Esophagus muscularis mucosa (tissue), 4 donors: ENCODE measurements at regions not wholly inside any gene's neighbourhood (a gene's known extent, or its start where the extent isn't known, plus 50 kb on each side); places are given as distances from the start of the nearest gene placed in this dataset.

ENCODE experiments used
- DNase-seq: peaks from one replicate; pipeline ENCODE4 v3.0.0-alpha.2; 2017; ENCODE audit errors: extremely low spot score
- H3K27ac ChIP-seq, 4 donors: fragments of 200-600 bp; sonication (generic); replicated peaks in 1 of 4; 1 replicate in 3 of 4; 2 replicates in 1 of 4; pipeline ENCODE4 v1.5.1; 2016 to 2019; ENCODE audit warnings: mild to moderate bottlenecking in 1 of 4
- H3K27me3 ChIP-seq, 4 donors: fragments of 200-600 bp; sonication (generic); one replicate each; pipeline versions ENCODE4 v1.5.1 to v1.6.0; 2016 to 2019
- H3K36me3 ChIP-seq, 4 donors: fragments of 200-600 bp; sonication (generic); one replicate each; pipeline ENCODE4 v1.5.1; 2016 to 2019
- H3K4me1 ChIP-seq, 4 donors: fragments of 200-600 bp; sonication (generic); one replicate each; pipeline ENCODE4 v1.5.1; 2016 to 2019
- H3K4me3 ChIP-seq, 4 donors: fragments of 200-600 bp; sonication (generic); 1 replicate in 2 of 4; 2 replicates in 2 of 4; pipeline ENCODE4 v1.5.1; 2016 to 2019; ENCODE audit warnings: mild to moderate bottlenecking in 4 of 4, moderate library complexity in 1 of 4
- H3K9me3 ChIP-seq, 4 donors: fragments of 200-600 bp; sonication (generic); 1 replicate in 3 of 4; 2 replicates in 1 of 4; pipeline ENCODE4 v1.5.1; 2016 to 2019
- CTCF ChIP-seq, 3 experiments: fragments of 200-600 bp in 2 of 3; fragments of 450-650 bp in 1 of 3; sonication (generic) in 2 of 3; IDR thresholded peaks; one replicate each; pipeline ENCODE4 v1.5.1; 2017 to 2019; ENCODE audit warnings: antibody characterized with exemption in 3 of 3, mild to moderate bottlenecking in 2 of 3, moderate library complexity in 1 of 3
- EP300 ChIP-seq: sonication (generic); formaldehyde crosslinking; IDR thresholded peaks from one replicate; pipeline ENCODE4 v1.6.1; 2017; ENCODE audit warnings: antibody characterized with exemption
- POLR2A ChIP-seq: fragments of 450-650 bp; IDR thresholded peaks from one replicate; pipeline ENCODE4 v1.6.1; 2017; ENCODE audit warnings: antibody characterized with exemption, moderate library complexity, mild to moderate bottlenecking, low read depth
- POLR2AphosphoS5 ChIP-seq, 2 donors: sonication (generic); formaldehyde crosslinking; IDR thresholded peaks; one replicate each; pipeline ENCODE4 v1.6.1; 2017; ENCODE audit warnings: antibody characterized with exemption in 2 of 2
- whole genome bisulfite sequencing: methylation state at CpG from one replicate; pipeline ENCODE4 v1.1.5; 2018; 5-methylcytosine and 5-hydroxymethylcytosine counted together
- intact Hi-C: fragments of 100-400 bp; cut with DNase I; formaldehyde crosslinking; loops from one replicate; pipeline ENCODE4 v1.15.1; 2023

- DNase-seq = no peak
- WGBS = 84% methylated on average over 3 of the region's 3 CpGs
- no peak overlapping the region for H3K27ac ChIP-seq
- H3K9me3 ChIP-seq = no peaks in the 10 kb centered on the region
- no peaks in the 10 kb centered on the region for H3K4me1 ChIP-seq
- no peaks in the 10 kb centered on the region for H3K36me3 ChIP-seq
- intact Hi-C loops = no loop called here
- TF ChIP-seq POLR2AphosphoS5 (IDR thresholded peaks at IDR 0.05) = no peak
- TF ChIP-seq POLR2A = no peak
- no peak for TF ChIP-seq EP300
- TF ChIP-seq CTCF (IDR thresholded peaks at IDR 0.05) = no peak
- no peaks in the 10 kb centered on the region for H3K27me3 ChIP-seq
- H3K4me3 ChIP-seq = no peak overlapping the region
Observed at GRCh38 chr10:117936976-117937375, 109.8 kb downstream of the RAB11FIP2 start.

- WGBS = 94% methylated on average over 4 of the region's 4 CpGs
- intact Hi-C loops = no loop called here
- TF ChIP-seq CTCF (IDR thresholded peaks at IDR 0.05) (no peak), POLR2A (no peak)
- no peaks in the 10 kb centered on the region for H3K4me1 ChIP-seq
- no peaks in the 10 kb centered on the region for H3K27me3 ChIP-seq
- H3K27ac ChIP-seq = no peak overlapping the region
- H3K9me3 ChIP-seq = no peaks in the 10 kb centered on the region
- no peak for DNase-seq
- no peak overlapping the region for H3K4me3 ChIP-seq
- no peaks in the 10 kb centered on the region for H3K36me3 ChIP-seq
Observed at GRCh38 chr10:117938104-117938503, 108.6 kb downstream of the RAB11FIP2 start.

- no peak for DNase-seq
- Histone ChIP-seq H3K27me3 (no peaks in the 10 kb centered on the region), H3K27ac (no peak overlapping the region), H3K4me1 (no peaks in the 10 kb centered on the region), H3K36me3 (no peaks in the 10 kb centered on the region), H3K4me3 (no peak overlapping the region), H3K9me3 (no peaks in the 10 kb centered on the region)
- intact Hi-C loops = no loop called here
- no peak for TF ChIP-seq POLR2AphosphoS5 (IDR thresholded peaks at IDR 0.05)
- no peak for TF ChIP-seq EP300
- no peak for TF ChIP-seq CTCF (IDR thresholded peaks at IDR 0.05)
- 38% methylated on average over 4 of the region's 4 CpGs for WGBS
Observed at GRCh38 chr10:117942226-117942625, 104.5 kb downstream of the RAB11FIP2 start.

- Histone ChIP-seq H3K4me1 (no peaks in the 10 kb centered on the region), H3K27ac (no peak overlapping the region), H3K27me3 (no peaks in the 10 kb centered on the region), H3K4me3 (no peak overlapping the region), H3K36me3 (no peaks in the 10 kb centered on the region), H3K9me3 (no peaks in the 10 kb centered on the region)
- WGBS = 84% methylated on average over 2 of the region's 2 CpGs
- intact Hi-C loops = no loop called here
- TF ChIP-seq CTCF (IDR thresholded peaks at IDR 0.05) (no peak), POLR2A (no peak)
- no peak for DNase-seq
Observed at GRCh38 chr10:117944676-117945447, 101.9 kb downstream of the RAB11FIP2 start.

GRCh38 chr10:117945651-117946050 lies 101.1 kb downstream of the RAB11FIP2 start:
- H3K27me3 ChIP-seq = peaks cover 0 to 1% (median 0%) of the 10 kb centered on the region in 4 donors
- 81% methylated on average over 5 of the region's 5 CpGs for WGBS
- no peak for DNase-seq
- intact Hi-C loops = no loop called here
- no peak for TF ChIP-seq POLR2A
- no peak for TF ChIP-seq EP300
- TF ChIP-seq POLR2AphosphoS5 (IDR thresholded peaks at IDR 0.05) = no peak
- TF ChIP-seq CTCF (IDR thresholded peaks at IDR 0.05) = no peak
- H3K4me3 ChIP-seq = no peak overlapping the region
- H3K36me3 ChIP-seq = no peaks in the 10 kb centered on the region
- H3K4me1 ChIP-seq = no peaks in the 10 kb centered on the region
- H3K9me3 ChIP-seq = no peaks in the 10 kb centered on the region
- H3K27ac ChIP-seq = no peak overlapping the region
